Mammary epithelial cell (primary cell): ENCODE measurements at regions not wholly inside any gene's neighbourhood (a gene's known extent, or its start where the extent isn't known, plus 50 kb on each side); places are given as distances from the start of the nearest gene placed in this dataset.

Experiments used
- EZH2 ChIP-seq: IDR thresholded peaks from 2 replicates; pipeline ENCODE4 v1.6.1; 2012; ENCODE audit warnings: low read length, inconsistent platforms, borderline replicate concordance
- TF ChIP-seq, protein P1 (sequence below), 2 donors: IDR thresholded peaks in 1 of 2; conservative IDR thresholded peaks in 1 of 2; 2 replicates each; pipeline ENCODE4 v1.5.1; 2011 to 2012; ENCODE audit warnings: inconsistent platforms in 2 of 2, low read length in 2 of 2, mild to moderate bottlenecking in 2 of 2, control low read depth in 1 of 2, low read depth in 1 of 2; ENCODE audit not compliant: insufficient read depth in 1 of 2; ENCODE audit errors: extremely low read depth in 1 of 2

DNA sequence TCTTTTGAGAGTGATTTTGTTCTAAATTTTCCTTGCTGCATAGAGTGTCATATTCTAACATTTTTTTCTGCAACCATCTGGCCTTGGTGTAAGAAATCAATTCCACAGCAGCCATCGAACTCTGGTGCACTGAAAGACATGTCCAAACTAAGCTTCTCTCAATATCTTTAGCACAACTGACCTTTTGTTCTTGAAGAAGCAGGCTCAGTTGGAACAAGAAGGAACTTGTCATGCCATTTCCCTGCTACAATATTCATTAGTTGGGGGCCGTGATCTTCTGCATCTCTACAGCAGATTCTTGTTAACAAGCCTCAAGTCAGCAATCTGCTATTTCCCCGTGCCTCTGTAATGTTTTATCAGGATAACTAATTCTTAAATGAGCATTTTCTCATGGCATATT is 1305.6 kb downstream of the CDH11 start:
- TF ChIP-seq, protein P1, sequence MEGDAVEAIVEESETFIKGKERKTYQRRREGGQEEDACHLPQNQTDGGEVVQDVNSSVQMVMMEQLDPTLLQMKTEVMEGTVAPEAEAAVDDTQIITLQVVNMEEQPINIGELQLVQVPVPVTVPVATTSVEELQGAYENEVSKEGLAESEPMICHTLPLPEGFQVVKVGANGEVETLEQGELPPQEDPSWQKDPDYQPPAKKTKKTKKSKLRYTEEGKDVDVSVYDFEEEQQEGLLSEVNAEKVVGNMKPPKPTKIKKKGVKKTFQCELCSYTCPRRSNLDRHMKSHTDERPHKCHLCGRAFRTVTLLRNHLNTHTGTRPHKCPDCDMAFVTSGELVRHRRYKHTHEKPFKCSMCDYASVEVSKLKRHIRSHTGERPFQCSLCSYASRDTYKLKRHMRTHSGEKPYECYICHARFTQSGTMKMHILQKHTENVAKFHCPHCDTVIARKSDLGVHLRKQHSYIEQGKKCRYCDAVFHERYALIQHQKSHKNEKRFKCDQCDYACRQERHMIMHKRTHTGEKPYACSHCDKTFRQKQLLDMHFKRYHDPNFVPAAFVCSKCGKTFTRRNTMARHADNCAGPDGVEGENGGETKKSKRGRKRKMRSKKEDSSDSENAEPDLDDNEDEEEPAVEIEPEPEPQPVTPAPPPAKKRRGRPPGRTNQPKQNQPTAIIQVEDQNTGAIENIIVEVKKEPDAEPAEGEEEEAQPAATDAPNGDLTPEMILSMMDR (conservative IDR thresholded peaks at IDR 0.05 in 1 of 2, IDR thresholded peaks at IDR 0.05 in 1 of 2; ENCODE audit: extremely low read depth in 1 of 2, insufficient read depth in 1 of 2, low read depth in 1 of 2, low read length in 2 of 2) = no peak
- TF ChIP-seq EZH2 = no peak
